ENCODE measurements at regions not wholly inside any gene's neighbourhood (a gene's known extent, or its start where the extent isn't known, plus 50 kb on each side); places are given as distances from the start of the nearest gene placed in this dataset.

DNA sequence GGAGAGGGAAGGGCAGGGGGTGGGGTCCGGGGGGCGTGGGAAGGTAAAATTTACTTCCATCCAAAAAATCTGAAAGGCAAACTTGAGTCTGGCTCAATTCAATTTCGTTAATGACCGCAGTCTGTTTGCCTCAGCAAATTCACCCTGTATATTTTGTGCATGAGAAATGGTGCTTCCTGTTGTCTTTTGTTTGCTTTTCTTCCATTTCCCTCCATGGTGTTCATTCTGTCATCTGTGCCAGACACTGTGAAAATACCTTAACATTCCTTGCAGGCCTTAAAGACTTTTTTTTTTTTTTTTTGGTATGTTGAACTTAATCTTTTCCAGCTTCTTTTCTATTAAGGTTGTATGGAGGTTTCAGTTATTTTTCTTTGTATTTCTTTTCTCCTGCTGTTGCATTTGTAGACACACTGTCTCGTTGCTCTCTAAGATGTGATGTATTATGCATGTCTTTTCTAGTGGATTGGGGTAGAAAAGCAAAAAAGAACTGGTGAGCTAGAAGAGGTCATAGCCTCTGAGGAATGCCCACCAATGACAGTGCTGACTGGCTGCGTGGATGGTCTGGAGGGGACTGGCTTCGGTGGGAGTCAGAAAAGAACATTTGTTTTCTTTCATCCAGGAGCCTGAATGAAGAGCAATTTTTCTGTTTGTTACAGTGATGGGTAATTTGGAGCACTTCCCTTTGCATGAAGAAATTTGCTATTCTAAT is 585.0 kb upstream of the MAP3K7 start:
- 0 out of 2 replicates have a peak, but pooled peaks cover 2% of the 10 kb centered on the region for H3K4me1 ChIP-seq (ENCODE audit: control insufficient read depth, insufficient read depth, low read length)
- no peaks in the 10 kb centered on the region for H3K36me3 ChIP-seq (ENCODE audit: control insufficient read depth, insufficient read depth, low read length)
- H3K4me3 ChIP-seq (ENCODE audit: low read length), result no peak overlapping the region
- no peak for DNase-seq (ENCODE audit: low read depth, low spot score)
- no peaks in the 10 kb centered on the region for H3K9me3 ChIP-seq (ENCODE audit: control insufficient read depth, insufficient read depth, low read length)
- H3K27ac ChIP-seq (ENCODE audit: low read length), result no peak overlapping the region
- no CpG with 5 or more reads among the region's 7 CpGs for WGBS (ENCODE audit: insufficient coverage, insufficient read length)
- no peaks in the 10 kb centered on the region for H3K27me3 ChIP-seq (ENCODE audit: control insufficient read depth, insufficient read depth, low read length)

DNA sequence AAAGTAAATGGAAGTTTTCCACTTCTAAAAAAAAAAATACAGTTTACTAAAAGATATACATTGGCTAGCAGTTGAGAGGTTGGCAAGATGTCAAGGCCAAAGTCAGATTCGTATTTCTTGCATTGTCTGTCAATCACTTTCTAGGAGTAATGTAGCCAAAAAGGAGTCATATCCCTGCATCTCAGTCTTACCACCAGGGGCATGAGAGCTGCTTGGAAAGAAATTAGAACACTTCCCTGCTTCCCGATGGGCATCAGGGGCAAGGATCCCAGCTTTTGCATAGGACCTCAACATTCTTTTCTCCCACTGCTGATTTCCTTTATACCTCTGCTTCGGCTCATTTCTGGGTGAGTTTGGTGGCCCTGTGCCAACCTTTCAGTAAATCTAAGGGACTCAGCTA is 581.0 kb upstream of the MAP3K7 start:
- WGBS (ENCODE audit: insufficient coverage, insufficient read length), result no CpG with 5 or more reads among the region's 3 CpGs
- H3K4me1 ChIP-seq (ENCODE audit: control insufficient read depth, insufficient read depth, low read length), result 0 out of 2 replicates have a peak, but pooled peaks cover 2% of the 10 kb centered on the region
- no peak overlapping the region for H3K4me3 ChIP-seq (ENCODE audit: low read length)
- no peaks in the 10 kb centered on the region for H3K36me3 ChIP-seq (ENCODE audit: control insufficient read depth, insufficient read depth, low read length)
- H3K27me3 ChIP-seq (ENCODE audit: control insufficient read depth, insufficient read depth, low read length), result no peaks in the 10 kb centered on the region
- no peaks in the 10 kb centered on the region for H3K9me3 ChIP-seq (ENCODE audit: control insufficient read depth, insufficient read depth, low read length)
- no peak overlapping the region for H3K27ac ChIP-seq (ENCODE audit: low read length)
- no peak for DNase-seq (ENCODE audit: low read depth, low spot score)

DNA sequence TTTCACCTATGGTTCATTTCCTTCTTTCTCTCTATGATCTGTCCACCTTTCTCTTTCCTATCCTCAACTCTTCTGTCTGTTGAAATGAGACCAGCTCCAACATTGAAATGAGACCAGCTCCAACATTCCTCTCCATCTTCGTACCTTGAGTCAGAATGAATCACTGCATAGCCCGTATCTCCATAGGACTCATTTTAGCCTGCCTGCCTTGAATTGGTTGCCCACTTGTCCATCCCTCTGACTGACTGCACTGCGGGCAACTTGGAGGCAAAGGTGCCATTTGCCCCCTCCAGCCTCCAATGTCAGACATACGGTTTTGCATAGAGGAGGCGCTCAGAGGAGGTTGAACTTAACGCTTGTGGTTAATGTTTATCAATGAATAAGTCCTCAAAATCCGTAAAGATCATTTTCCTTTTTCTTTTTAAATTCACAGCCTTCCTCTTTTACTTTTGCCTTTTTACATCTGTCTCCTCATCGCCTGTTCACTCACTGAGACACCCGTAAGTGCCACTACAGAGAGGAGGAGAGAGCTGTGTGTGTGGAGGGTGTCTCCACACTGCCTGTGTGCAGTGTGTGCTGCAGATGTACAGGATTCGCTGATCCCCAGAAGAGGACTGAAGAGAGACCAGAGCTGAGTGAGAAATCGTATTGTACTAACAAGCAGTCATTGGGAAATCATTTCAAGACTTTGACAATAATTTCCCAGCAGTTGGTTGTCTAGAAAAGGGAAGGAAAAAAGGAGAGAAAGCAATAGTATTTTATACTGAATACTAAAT is 579.6 kb upstream of the MAP3K7 start:
- WGBS (ENCODE audit: insufficient coverage, insufficient read length), result no CpG with 5 or more reads among the region's 11 CpGs
- Histone ChIP-seq H3K36me3 (ENCODE audit: control insufficient read depth, insufficient read depth, low read length) (no peaks in the 10 kb centered on the region), H3K9me3 (ENCODE audit: control insufficient read depth, insufficient read depth, low read length) (no peaks in the 10 kb centered on the region), H3K4me1 (ENCODE audit: control insufficient read depth, insufficient read depth, low read length) (0 out of 2 replicates have a peak, but pooled peaks cover 2% of the 10 kb centered on the region), H3K4me3 (ENCODE audit: low read length) (no peak overlapping the region), H3K27me3 (ENCODE audit: control insufficient read depth, insufficient read depth, low read length) (no peaks in the 10 kb centered on the region), H3K27ac (ENCODE audit: low read length) (no peak overlapping the region)
- no peak for DNase-seq (ENCODE audit: low read depth, low spot score)

DNA sequence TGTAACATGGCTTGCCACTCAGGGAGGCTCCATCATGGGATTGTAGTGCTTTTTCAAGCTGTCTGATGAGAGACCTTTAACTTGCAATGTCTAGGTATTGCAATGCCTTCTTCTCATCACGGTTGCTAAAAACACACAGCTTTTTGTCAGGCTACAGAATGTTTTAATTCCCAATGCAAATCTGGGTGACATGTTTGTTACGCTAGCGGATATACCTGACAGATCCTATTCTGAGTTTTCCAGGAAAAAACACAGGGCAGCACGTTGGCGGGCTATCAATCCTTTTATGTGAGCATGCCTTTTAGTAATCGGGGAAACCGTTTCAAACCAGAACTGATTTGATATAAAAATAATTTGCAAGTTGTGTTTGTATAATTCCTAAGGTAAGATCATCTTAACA is 577.2 kb upstream of the MAP3K7 start:
- Histone ChIP-seq H3K36me3 (ENCODE audit: control insufficient read depth, insufficient read depth, low read length) (no peaks in the 10 kb centered on the region), H3K4me3 (ENCODE audit: low read length) (no peak overlapping the region), H3K27me3 (ENCODE audit: control insufficient read depth, insufficient read depth, low read length) (no peaks in the 10 kb centered on the region), H3K4me1 (ENCODE audit: control insufficient read depth, insufficient read depth, low read length) (no peaks in the 10 kb centered on the region), H3K9me3 (ENCODE audit: control insufficient read depth, insufficient read depth, low read length) (no peaks in the 10 kb centered on the region), H3K27ac (ENCODE audit: low read length) (no peak overlapping the region)
- no peak for DNase-seq (ENCODE audit: low read depth, low spot score)
- no CpG with 5 or more reads among the region's 7 CpGs for WGBS (ENCODE audit: insufficient coverage, insufficient read length)

DNA sequence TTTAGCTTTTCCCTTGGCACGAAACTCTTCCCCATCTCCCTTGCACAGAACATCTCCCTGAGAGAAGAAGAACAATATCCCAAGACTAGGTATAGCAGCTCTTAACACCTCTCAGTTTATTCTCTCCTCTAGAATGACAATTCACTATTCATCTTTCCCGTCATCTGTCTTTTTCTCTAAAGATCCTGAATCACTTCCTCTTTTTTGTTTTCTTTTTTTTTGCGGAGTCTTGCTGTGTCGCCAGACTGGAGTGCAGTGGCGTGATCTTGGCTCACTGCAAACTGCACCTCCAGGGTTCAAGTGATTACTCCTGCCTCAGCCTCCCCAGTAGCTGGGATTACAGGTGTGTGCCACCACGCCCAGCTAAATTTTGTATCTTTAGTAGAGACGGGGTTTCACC is 574.4 kb upstream of the MAP3K7 start:
- no peaks in the 10 kb centered on the region for H3K36me3 ChIP-seq (ENCODE audit: control insufficient read depth, insufficient read depth, low read length)
- no peak overlapping the region for H3K4me3 ChIP-seq (ENCODE audit: low read length)
- no peak overlapping the region for H3K27ac ChIP-seq (ENCODE audit: low read length)
- H3K27me3 ChIP-seq (ENCODE audit: control insufficient read depth, insufficient read depth, low read length), result no peaks in the 10 kb centered on the region
- WGBS (ENCODE audit: insufficient coverage, insufficient read length), result 100% methylated on average over 1 of the region's 7 CpGs
- H3K4me1 ChIP-seq (ENCODE audit: control insufficient read depth, insufficient read depth, low read length), result no peaks in the 10 kb centered on the region; the same call in 1 of the 2 replicates
- DNase-seq (ENCODE audit: low read depth, low spot score), result no peak
- H3K9me3 ChIP-seq (ENCODE audit: control insufficient read depth, insufficient read depth, low read length), result no peaks in the 10 kb centered on the region

DNA sequence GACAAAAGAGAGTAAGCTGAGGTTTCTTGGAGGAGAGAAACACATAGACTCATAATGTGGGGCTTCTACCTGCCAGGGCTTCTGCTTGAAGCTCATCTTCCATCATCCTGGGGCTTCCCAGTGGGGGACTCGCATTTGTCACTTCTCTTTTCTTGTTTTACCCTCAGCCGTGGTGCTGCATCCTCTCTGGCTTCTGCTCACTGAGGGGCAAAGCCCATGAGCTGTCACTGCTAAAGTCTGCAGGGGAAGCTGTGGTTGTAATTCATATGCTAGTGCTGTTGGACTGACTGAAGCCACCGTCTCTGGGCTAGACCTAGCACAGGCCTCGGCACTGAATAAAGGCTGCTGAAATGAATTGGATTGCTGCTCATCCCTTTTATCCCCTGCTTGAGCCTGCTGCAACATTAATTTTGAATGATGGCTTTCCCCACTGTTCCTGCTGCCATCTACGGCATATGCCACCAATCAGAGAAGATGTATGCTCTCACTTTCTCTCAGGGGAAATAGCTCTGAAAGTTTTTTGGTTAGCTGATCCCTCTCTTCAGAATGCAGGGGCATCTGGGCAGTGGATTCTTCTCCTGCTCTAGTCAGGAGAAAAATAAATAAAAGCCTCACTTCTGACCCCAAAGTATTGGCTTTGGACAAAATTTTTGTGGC is 568.4 kb upstream of the MAP3K7 start:
- no peaks in the 10 kb centered on the region for H3K27me3 ChIP-seq (ENCODE audit: control insufficient read depth, insufficient read depth, low read length)
- no peak overlapping the region for H3K4me3 ChIP-seq (ENCODE audit: low read length)
- DNase-seq (ENCODE audit: low read depth, low spot score), result no peak
- no peaks in the 10 kb centered on the region for H3K36me3 ChIP-seq (ENCODE audit: control insufficient read depth, insufficient read depth, low read length)
- WGBS (ENCODE audit: insufficient coverage, insufficient read length), result no CpG with 5 or more reads among the region's 5 CpGs
- no peaks in the 10 kb centered on the region for H3K9me3 ChIP-seq (ENCODE audit: control insufficient read depth, insufficient read depth, low read length)
- no peak overlapping the region for H3K27ac ChIP-seq (ENCODE audit: low read length)
- peaks cover 2% of the 10 kb centered on the region for H3K4me1 ChIP-seq (ENCODE audit: control insufficient read depth, insufficient read depth, low read length)

DNA sequence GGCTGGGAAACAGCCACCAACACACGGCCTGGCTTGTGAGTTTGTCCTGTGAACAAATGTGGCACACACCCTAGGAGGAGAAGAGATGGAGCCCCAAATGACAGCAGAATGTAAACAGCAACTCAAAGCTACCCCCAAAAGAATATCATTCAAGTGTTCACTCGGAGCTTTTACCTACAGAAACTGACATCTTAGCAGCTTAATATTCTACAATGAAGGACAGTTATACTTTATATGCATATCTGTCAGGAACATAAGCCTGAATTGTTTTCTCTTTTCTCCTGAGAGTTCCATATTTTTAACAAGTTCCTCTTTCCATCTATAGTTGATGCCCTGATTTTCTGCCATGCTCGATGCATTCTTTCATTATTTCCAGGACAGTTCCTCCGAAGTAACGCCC is 566.0 kb upstream of the MAP3K7 start:
- no peak overlapping the region for H3K4me3 ChIP-seq (ENCODE audit: low read length)
- H3K36me3 ChIP-seq (ENCODE audit: control insufficient read depth, insufficient read depth, low read length), result no peaks in the 10 kb centered on the region
- H3K4me1 ChIP-seq (ENCODE audit: control insufficient read depth, insufficient read depth, low read length), result peaks cover 2% of the 10 kb centered on the region
- no peaks in the 10 kb centered on the region for H3K27me3 ChIP-seq (ENCODE audit: control insufficient read depth, insufficient read depth, low read length)
- no CpG with 5 or more reads among the region's 5 CpGs for WGBS (ENCODE audit: insufficient coverage, insufficient read length)
- H3K27ac ChIP-seq (ENCODE audit: low read length), result no peak overlapping the region
- no peak for DNase-seq (ENCODE audit: low read depth, low spot score)
- H3K9me3 ChIP-seq (ENCODE audit: control insufficient read depth, insufficient read depth, low read length), result no peaks in the 10 kb centered on the region

DNA sequence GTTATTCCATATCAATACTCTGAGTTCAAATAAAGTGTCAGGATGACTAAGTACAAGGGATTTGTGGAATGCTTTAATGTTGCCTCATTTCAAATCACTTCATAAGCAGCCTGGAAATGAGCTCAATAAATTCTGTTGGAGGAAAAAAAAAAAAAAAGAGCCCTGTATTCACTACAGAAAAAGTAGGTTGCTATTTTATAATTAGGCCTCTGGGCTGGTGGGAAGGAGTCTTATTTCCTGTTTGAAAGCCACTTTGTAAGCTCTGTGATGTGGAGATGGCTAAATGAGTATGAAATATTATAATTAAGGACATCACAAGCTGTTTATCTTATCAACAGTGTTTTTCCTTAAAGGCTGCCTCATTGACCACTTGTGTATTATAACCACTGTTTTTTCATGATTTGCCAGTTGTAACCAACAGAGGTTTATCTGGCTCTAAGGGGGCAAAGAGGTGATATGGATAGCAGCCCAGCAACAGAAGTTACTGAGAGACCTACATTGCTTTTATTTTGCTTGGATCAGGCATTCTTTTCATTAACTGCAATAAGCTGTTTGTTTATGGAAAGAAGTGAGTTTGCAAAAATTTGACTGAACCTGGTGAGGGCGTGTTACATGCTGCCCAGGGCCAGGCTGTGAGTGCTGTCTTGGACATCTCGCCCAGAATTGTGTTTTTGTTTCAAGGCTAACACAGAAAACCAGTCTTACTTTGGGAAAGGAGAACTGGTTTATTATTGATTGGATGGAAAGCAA is 563.3 kb upstream of the MAP3K7 start:
- WGBS (ENCODE audit: insufficient coverage, insufficient read length), result no CpG with 5 or more reads among the region's 2 CpGs
- no peaks in the 10 kb centered on the region for H3K27me3 ChIP-seq (ENCODE audit: control insufficient read depth, insufficient read depth, low read length)
- DNase-seq (ENCODE audit: low read depth, low spot score), result no peak
- no peaks in the 10 kb centered on the region for H3K9me3 ChIP-seq (ENCODE audit: control insufficient read depth, insufficient read depth, low read length)
- no peaks in the 10 kb centered on the region for H3K36me3 ChIP-seq (ENCODE audit: control insufficient read depth, insufficient read depth, low read length)
- H3K4me3 ChIP-seq (ENCODE audit: low read length), result no peak overlapping the region
- no peak overlapping the region for H3K27ac ChIP-seq (ENCODE audit: low read length)
- H3K4me1 ChIP-seq (ENCODE audit: control insufficient read depth, insufficient read depth, low read length), result peaks cover under 1% of the 10 kb centered on the region; the same call in 1 of the 2 replicates

DNA sequence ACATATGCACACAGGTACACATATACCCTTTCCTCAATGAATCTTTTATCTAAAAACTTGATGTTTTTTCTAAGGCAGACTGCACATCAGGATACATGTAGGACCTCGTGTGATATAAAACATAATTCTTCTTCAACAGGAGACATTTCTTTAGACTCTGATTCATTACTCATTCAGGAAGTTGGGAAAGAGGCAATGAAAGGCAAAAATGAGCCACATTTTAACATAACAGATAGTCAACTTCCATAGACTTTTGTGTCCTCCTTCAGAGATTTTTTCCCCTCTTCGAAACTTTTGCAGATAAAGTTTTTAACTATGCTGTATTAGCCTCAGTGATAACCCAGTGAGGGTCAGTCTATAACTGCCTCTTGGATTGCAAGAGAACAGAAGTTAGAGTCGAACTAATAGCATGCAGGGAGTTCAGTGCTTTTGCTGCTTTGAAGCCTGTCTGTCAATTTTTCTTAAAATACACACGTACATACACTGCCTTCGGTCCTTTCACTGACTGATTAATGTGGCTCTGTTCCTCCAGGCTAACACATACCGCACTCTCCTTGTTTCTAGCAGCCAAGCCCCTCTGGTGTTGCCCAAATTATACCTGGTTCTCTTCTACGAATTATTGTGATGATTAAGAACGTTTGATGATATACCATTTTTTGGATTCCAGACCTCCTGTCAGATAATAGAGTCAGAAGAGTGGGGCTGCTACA is 562.5 kb upstream of the MAP3K7 start:
- DNase-seq (ENCODE audit: low read depth, low spot score), result no peak
- no peak overlapping the region for H3K27ac ChIP-seq (ENCODE audit: low read length)
- no peaks in the 10 kb centered on the region for H3K4me1 ChIP-seq (ENCODE audit: control insufficient read depth, insufficient read depth, low read length)
- no peaks in the 10 kb centered on the region for H3K27me3 ChIP-seq (ENCODE audit: control insufficient read depth, insufficient read depth, low read length)
- H3K36me3 ChIP-seq (ENCODE audit: control insufficient read depth, insufficient read depth, low read length), result no peaks in the 10 kb centered on the region
- H3K4me3 ChIP-seq (ENCODE audit: low read length), result no peak overlapping the region
- no CpG with 5 or more reads among the region's 8 CpGs for WGBS (ENCODE audit: insufficient coverage, insufficient read length)
- H3K9me3 ChIP-seq (ENCODE audit: control insufficient read depth, insufficient read depth, low read length), result no peaks in the 10 kb centered on the region

All from iPS DF 6.9 (cell line).